KOPT-K1 (cell line): ENCODE measurements at regions not wholly inside any gene's neighbourhood (a gene's known extent, or its start where the extent isn't known, plus 50 kb on each side); places are given as distances from the start of the nearest gene placed in this dataset.
"Not testable (repeated sequence)": the region's sequence is repeated elsewhere in the genome, so short reads cannot be mapped to it uniquely, and the experiment has no call there.

ENCODE experiments used
- H3K27ac ChIP-seq: fragments of 200-600 bp; sonication (generic); 2 replicates; pipeline ENCODE4 v1.5.1; 2016; ENCODE audit warnings: antibody characterized with exemption, mild to moderate bottlenecking, low read depth, low read length; ENCODE audit not compliant: poor library complexity, severe bottlenecking
- H3K36me3 ChIP-seq: fragments of 200-600 bp; sonication (generic); 2 replicates; pipeline ENCODE4 v1.5.1; 2017; ENCODE audit warnings: antibody characterized with exemption, mild to moderate bottlenecking, low read length, moderate library complexity; ENCODE audit not compliant: insufficient read depth
- H3K9me3 ChIP-seq: fragments of 200-600 bp; sonication (generic); 2 replicates; pipeline ENCODE4 v1.5.1; 2017; ENCODE audit warnings: antibody characterized with exemption, low read length, mild to moderate bottlenecking; ENCODE audit not compliant: insufficient read depth, poor library complexity, severe bottlenecking

DNA sequence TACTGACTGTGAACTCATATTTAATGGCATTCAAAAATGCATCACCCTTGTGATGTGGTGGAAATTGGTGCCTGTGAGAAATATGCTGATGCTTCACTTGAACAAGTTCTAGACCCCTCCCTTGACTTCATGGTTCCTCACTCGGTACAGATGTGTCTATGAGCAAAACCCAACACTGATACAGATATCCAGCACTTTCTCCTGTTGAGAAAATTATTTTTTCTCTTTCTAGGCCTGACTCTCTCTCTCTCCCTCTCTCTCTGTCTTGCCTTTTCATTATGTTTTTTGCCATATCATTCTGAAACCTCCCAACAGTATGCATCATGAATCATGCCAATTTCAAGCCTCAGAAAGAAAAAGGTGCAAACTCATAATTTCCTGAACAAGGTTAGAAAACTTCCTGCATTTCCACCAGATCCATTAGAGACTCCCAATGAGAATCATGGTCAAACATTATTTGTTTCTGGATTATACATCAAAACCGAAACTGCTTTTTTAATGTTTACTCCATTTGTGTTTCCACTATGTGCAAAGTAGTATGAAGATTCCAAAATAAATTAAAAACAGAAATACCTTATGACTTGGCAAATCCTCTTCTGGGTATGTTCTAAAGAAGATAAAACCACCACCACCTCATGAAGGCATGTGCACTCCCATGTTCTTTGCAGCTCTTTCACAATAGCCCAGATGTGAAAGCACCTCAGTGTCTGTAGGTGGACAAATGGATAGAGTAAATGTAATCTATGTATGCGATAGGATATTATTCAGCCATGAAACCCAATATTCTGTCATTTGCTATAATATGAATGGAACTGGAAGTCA lies 543.6 kb downstream of the TMEM121 start:
- Histone ChIP-seq H3K27ac (peak overlapping the region; percentile 8), H3K9me3 (peaks cover 11% of the 10 kb centered on the region), H3K36me3 (no peaks in the 10 kb centered on the region)

DNA sequence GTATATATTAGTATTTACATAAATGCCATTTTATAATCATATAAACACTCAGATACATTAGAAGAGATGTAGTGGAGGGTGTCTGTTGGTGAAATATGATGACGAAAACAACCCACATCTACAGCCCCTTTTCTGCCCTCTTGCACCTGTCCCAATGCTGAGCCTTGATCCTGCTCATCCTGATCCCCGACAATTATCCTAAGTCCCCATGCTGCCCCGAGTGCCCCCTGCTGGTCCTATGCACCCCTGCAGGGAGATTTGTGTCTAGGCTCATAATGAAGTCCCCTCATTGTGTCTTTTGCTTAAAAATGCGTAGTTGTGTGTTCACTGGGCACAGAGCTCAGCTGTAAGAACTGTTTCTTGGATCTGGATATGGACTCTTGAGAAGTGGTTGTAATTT lies 554.5 kb downstream of the TMEM121 start:
- Histone ChIP-seq H3K36me3 (no peaks in the 10 kb centered on the region), H3K9me3 (no peaks in the 10 kb centered on the region), H3K27ac (no peak overlapping the region)

DNA sequence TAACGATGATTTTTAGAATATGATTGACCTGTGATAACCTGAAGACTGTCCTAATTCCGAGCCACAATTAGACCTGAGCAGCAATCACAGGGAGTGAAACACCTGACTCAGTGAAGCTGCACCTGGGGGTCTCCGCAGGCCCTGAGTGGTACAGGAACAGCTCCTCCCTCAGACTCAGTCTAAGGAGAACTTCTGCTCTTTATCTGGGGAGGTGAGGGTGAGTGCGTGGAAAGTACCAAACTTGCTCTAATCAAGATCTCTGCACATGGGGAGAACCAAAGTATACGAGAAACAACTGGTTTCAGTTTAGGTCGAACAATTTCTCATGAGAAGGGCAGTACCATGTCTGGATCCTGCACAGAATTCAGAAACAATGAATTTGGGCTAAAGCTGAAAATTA lies 555.3 kb downstream of the TMEM121 start:
- H3K27ac ChIP-seq: peak overlapping the region; percentile 48
- not testable (repeated sequence) for H3K9me3 ChIP-seq

DNA sequence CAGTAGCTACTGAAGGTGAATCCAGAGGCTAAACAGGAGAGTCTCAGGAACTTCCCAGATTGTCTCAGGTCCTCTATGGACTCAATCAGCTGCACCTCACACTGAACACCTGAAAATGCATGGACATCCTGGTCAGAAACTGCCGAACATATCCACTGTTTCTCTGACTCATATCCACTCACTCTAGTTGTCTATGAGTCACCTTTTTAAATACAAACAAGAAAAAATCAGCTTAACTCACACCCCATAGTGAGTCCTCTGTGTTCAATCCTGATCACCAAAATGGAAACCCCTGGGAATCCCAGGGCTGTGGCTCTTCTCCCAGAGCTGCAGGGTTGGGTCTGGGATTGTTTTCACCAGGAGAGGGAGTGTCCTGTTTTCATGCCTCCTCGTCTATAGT lies 556.7 kb downstream of the TMEM121 start:
- H3K9me3 ChIP-seq: no peaks in the 10 kb centered on the region
- H3K36me3 ChIP-seq: no peaks in the 10 kb centered on the region
- peak overlapping the region; percentile 48 for H3K27ac ChIP-seq

More for the DNA sequence above, 555.3 kb downstream of the TMEM121 start:
- H3K36me3 ChIP-seq: not testable (repeated sequence)

DNA sequence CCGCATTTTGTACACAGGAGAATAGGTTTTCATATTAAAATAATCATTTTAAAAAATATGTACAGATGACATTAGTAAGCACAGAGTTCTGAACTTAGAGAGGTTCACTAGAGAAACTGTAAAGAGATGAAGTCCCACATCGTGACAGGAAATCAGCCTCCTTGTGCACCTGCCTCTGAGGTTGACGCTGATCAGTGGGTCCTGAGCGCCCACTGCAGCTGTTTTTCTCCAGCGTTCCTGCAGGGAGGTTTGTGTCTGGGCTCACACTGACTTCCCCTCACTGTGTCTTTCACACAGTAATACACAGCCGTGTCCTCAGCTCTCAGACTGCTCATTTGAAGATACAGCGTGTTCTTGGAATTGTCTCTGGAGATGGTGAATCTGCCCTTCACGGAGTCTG lies 561.5 kb downstream of the TMEM121 start:
- no peaks in the 10 kb centered on the region for H3K9me3 ChIP-seq
- H3K36me3 ChIP-seq: no peaks in the 10 kb centered on the region
- H3K27ac ChIP-seq: peak overlapping the region; percentile 99

DNA sequence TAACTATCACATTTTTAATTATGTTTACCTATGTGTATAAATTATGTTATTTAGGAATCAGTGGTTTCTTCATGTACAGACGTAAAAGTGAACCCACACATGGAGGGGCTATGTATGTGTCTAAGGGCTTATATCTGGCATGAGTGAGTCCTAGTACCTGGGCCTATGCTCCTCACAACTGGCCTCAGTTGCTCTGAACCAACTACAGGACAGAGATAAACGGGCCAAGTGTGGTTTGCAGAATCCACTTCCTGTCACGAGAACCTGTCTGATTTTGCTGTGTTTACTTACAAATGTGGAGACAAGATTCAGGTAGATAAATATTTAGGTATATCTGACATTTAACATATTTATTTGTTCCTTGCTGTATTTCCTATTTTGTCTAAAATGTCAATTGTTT lies 562.5 kb downstream of the TMEM121 start:
- H3K27ac ChIP-seq: peak overlapping the region; percentile 99
- not testable (repeated sequence) for H3K9me3 ChIP-seq, H3K36me3 ChIP-seq

DNA sequence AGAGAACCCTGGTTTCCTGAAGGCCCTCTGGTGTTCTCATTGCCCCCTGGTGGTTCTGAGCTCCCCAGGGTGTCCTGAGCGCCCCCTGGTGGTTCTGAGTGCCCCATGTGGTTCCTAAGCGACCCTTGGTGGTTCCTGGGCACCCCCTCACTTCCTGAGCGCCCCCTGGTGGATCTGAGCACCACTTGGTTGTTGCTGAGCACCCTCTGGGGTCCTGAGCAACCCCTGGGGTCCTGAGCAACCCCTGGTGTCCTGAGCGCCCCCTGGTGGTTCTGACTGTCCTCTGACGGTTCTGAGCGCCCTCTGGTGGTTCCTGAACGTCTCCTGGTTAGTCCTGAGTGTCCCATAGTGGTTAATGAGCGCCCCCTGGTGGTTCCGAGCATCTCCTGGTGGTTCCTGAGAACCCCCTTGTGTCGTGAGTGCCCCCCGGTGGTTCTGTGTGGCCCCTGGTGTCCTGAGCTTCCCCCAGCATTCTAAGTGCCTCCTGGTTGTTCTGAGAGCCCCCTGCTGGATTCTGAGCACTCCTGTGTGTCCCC lies 568.3 kb downstream of the TMEM121 start:
- Histone ChIP-seq H3K27ac (peak overlapping the region; percentile 32), H3K9me3 (peaks cover 5% of the 10 kb centered on the region), H3K36me3 (no peaks in the 10 kb centered on the region)

DNA sequence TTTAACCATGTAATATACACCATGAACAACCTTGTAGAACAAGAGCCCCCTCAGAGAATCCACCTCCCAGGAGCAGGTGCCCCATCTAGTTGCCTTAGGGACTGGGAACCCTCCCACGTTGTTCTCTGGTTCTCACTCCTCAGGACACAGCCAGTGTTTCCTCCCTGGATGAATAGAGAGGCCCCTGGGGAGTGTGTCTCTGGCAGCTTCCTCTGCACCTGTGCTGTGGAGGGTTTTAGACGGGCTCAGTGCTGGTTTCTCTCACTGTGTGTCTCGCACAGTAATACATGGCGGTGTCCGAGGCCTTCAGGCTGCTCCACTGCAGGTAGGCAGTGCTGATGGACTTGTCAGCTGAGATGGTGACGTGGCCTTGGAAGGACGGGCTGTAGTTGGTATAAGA lies 581.3 kb downstream of the TMEM121 start:
- no peaks in the 10 kb centered on the region for H3K36me3 ChIP-seq
- peak overlapping the region; percentile 65 for H3K27ac ChIP-seq
- no peaks in the 10 kb centered on the region for H3K9me3 ChIP-seq

DNA sequence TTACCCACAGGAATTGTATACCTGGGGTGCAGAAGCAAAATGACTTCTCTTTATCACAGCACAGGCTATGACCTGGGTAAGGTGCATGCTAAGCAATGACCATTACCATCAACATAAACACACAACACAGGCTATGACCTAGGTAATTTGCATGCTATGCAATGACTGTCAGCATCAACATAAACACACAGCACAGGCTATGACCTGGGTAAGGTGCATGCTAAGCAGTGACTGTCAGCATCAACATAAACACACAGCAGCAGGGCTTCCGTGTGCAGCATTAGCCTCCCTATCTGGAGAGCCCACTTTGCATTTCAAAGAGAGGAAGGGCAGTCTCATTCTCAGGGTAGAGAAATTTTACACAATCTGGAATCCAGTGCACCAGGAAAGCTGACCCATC lies 583.0 kb downstream of the TMEM121 start:
- Histone ChIP-seq H3K36me3 (no peaks in the 10 kb centered on the region), H3K27ac (peak overlapping the region; percentile 65), H3K9me3 (no peaks in the 10 kb centered on the region)

DNA sequence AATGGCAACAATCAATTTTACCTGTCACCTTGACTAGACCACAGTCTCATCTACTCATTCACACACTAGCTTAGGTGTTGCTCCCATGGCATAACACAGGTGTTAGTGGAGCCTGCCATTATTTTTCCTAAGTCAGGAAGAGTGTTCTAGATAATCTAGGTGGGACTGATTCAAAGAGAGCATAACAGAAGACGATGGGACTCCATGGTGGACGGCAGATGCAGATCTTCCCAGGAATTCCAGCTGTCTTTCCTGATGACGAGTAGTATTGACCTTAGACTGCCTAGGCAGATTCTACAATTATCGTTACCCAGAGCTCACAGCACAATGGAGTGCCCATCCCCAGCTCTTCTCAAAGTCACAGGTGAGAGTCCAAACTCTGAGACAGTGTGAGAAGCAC lies 589.0 kb downstream of the TMEM121 start:
- peak overlapping the region; percentile 92 for H3K27ac ChIP-seq
- H3K9me3 ChIP-seq: no peaks in the 10 kb centered on the region
- no peaks in the 10 kb centered on the region for H3K36me3 ChIP-seq

DNA sequence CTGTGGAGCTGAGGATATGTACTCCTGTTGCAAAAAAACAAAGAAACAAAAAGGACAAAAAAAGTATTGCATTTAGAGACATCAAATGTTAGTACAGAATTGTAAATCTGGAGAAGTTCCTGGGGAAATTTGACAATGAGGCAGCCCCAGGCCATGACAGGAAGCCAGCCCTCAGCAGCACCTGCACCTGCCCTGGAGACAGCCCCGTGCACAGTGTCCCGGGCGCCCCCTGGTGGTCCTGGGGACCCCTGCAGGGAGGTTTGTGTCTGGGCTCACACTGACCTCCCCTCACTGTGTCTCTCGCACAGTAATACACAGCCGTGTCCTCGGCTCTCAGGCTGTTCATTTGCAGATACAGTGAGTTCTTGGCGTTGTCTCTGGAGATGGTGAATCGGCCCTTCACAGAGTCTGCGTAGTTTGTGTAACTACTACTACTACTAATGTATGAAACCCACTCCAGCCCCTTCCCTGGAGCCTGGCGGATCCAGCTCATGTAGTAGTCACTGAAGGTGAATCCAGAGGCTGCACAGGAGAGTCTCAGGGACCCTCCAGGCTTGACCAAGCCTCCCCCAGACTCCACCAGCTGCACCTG lies 590.1 kb downstream of the TMEM121 start:
- H3K9me3 ChIP-seq, H3K36me3 ChIP-seq: not testable (repeated sequence)
- peak overlapping the region; percentile 92 for H3K27ac ChIP-seq

DNA sequence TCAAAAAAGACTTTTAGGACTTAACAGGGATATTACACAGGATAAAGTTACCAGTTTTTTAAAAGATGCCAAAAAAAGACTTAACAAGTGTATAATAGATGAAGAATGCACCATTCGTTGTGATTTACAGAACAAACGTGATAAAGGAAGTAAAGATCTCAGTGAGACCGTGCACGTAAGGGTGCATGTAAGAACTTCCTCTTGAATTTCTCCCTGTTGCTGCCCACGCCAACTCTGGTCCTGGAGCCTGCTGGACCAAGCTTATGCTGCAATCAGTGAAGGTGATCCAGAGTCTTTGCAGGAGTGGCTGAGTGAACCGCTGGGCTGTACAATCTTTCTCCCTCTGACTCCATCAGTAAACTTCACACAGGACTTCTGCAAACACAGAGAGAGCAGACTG lies 593.7 kb downstream of the TMEM121 start:
- Histone ChIP-seq H3K27ac (peak overlapping the region; percentile 92), H3K9me3 (no peaks in the 10 kb centered on the region)

DNA sequence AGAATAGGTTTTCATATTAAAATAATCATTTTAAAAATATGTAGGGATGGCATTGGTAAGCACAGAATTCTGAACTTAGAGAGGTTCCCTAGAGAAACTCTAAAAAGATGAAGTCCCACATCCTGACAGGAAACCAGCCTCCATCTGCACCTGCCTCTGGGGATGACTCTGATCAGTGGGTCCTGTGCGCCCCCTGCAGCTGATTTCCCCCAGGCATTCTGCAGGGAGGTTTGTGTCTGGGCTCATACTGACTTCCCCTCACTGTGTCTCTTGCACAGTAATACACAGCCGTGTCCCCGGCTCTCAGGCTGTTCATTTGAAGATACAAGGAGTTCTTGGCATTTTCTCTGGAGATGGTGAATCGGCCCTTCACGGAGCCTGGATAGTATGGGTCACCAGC lies 602.9 kb downstream of the TMEM121 start:
- H3K36me3 ChIP-seq: no peaks in the 10 kb centered on the region
- H3K9me3 ChIP-seq: no peaks in the 10 kb centered on the region
- H3K27ac ChIP-seq: peak overlapping the region; percentile 95

More for the DNA sequence above, 593.7 kb downstream of the TMEM121 start:
- no peaks in the 10 kb centered on the region for H3K36me3 ChIP-seq

DNA sequence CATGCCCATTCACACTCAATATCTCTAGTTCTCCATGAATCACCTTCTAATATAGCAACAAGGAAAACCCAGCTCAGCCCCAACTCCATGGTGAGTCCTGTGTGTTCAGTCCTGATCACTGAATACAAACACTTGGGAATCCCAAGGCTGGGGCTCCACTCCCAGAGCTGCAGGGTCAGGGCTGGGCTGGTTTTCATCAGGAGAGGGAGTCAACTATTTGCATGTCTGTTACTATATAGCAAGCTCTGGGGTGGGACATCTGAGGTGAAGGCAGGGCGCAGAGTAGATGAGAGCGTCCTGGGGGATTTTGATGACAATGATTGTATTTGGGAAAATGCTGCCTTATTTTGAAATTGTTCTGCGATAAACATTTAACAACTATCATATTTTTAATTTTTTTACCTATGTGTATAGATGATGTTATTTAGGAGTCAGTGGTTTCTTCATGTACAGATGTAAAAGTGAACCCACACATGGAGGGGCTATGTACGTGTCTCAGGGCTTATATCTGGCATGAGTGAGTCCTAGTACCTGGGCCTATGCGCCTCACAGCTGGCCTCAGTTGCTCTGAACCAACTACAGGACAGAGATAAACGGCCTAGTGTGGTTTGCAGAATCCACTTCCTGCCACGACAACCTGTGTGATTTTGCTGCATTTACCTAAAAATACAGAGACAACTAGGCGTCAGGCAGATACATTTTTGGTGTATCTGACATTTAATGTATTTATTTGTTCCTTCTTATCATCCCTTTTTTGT lies 603.7 kb downstream of the TMEM121 start:
- H3K9me3 ChIP-seq, H3K36me3 ChIP-seq: not testable (repeated sequence)
- peak overlapping the region; percentile 95 for H3K27ac ChIP-seq

DNA sequence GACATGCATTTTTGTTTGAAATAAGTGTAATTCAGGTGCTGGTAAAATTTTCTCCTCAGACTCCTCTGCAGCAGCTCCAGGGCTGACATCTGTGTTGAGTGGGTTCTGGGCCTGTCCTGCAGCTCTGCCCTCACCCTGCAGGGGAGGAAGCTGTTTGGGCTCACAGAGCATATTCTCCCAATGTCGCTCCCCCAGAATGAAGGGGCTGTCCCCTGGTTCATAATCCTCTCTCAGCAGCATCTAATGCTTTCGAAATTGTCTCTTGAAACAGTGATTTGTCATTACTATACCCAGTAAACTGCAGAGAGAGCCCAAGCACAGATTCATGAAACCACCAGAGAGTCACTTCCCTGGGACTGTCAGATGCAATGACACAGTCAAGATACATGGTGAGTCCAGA lies 606.7 kb downstream of the TMEM121 start:
- not testable (repeated sequence) for H3K9me3 ChIP-seq, H3K36me3 ChIP-seq
- peak overlapping the region; percentile 95 for H3K27ac ChIP-seq
